ENCODE measurements at regions not wholly inside any gene's neighbourhood (a gene's known extent, or its start where the extent isn't known, plus 50 kb on each side); places are given as distances from the start of the nearest gene placed in this dataset.
"Not testable (repeated sequence)": the region's sequence is repeated elsewhere in the genome, so short reads cannot be mapped to it uniquely, and the experiment has no call there.

DNA sequence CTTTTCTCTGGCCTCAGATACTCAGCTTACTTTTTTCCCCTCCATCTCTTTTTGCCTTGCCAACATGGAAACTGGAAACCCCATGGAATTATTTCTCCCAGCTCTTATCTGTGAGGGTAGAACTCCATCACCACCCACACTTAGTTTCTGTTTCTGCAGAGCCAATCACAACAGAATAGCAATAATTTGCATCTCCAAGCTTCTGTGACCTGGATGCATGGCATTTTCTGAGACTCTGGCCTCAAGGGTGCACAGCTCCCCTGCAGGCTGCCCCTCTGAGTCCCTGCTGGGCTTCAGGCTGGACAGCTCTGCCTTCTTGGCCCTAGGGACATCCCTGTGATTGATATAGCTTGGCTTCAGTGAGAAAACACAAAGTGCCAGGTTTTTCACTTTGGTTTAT lies 316.5 kb upstream of the FZD8 start:
- not testable (repeated sequence) for DNase-seq

GRCh38 chr10:35950701-35951100 lies 308.6 kb upstream of the FZD8 start:
- no peak for DNase-seq

DNA sequence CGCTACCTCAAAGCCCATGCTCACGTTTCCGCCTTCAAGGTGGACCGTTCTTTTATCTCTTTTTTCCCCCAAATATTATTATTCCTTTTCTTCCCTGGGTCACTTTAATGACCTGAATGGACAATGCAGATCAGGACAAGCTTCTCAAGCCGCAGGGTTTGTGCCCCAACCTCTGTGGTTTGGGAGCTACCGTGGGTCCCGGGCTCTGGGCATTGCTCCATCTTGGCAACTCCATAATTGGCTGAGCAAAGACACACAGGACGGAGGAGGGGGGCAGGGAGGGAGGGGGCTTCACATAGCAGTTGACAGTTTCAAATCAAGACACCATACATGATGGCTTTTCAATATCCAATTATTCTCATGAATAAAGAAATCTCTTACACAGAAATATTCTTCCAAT lies 308.1 kb upstream of the FZD8 start:
- DNase-seq = no peak

GRCh38 chr10:35949811-35950211 lies 307.7 kb upstream of the FZD8 start:
- DNase-seq = no peak

- DNase-seq = no peak
Measured at GRCh38 chr10:35946556-35946955, 304.5 kb upstream of the FZD8 start.

DNA sequence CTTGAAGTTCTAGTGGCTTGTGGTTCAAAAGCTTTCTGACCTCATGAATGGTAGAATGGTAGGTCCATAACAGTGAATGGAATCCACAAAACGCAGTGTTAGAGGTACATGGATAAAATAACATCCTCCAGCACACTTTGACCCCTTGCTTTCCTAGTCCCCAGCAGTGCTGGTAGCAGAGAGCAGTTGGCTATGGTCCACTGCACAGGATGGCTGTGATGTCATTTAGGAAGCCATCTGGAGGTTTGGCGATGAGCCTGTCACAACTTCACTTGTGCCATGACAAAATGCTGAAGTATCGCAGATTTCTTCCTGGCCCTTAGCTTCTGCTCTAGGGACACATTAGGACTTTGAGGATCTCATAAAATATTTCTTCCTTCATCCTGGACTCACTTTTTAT lies 300.0 kb upstream of the FZD8 start:
- peak; percentile 82 for DNase-seq

DNA sequence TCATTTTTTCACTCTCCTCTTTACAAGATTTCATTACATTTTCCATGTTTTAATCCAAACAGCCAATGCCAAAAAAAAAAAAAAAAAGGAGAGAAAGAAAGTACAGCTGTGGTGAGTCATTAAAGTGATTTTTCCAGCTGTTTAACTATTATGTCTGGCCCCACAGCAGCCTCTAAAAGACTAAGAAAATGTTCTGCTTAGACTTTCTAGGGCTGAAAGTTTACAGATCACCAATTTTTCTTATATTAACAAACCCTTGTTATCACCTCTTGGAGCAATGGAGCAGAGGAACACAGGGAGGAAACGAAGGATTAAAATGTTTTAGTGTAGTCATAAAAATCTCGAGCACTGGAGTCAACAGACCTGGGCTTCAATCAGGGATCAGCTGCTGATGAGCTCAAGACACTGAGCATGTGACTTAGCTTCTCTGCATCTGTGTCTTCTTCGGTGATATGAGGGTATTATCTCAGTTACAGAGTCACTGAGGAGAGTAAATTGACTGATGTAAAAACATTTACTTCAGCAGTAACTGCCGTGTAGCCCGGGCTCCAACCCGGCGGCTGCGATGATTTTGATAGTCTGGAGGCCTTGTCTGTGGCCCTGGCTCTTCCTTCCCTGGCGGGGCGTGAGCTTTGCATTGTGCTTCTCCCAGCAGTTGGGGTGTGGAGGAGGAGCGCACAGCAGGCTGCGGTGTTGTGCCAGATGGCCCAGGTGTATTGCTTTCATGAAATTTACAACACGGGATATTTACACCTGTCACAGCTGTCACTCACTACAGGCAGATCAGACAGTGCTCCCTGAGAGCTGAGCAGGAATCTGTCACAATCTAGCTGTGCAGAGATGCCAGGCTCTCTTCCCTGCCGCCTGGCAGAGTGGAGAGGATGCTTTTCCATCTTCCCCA lies 298.3 kb upstream of the FZD8 start:
- DNase-seq = peak; percentile 61

- DNase-seq = no peak
Measured at GRCh38 chr10:35938160-35938559, 296.1 kb upstream of the FZD8 start.

GRCh38 chr10:35937546-35937945 lies 295.4 kb upstream of the FZD8 start:
- DNase-seq = no peak

DNA sequence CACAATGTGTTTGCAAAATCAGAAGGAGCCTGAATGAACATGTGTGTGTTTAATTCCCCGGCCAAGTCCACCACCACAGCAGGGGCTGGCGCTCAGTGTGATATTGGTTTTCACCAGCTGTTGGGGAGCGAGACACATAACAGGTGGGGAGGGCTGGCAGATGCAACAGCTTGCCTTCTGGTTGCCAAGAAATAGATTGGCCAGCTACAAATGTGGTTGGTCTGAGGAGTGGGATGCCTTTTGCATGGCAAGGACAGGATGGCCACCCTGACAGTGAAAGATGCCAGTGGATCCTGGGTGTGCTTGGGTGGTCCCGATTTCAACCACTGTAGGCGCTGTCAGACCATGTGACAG lies 292.5 kb upstream of the FZD8 start:
- DNase-seq = peak; percentile 84

DNA sequence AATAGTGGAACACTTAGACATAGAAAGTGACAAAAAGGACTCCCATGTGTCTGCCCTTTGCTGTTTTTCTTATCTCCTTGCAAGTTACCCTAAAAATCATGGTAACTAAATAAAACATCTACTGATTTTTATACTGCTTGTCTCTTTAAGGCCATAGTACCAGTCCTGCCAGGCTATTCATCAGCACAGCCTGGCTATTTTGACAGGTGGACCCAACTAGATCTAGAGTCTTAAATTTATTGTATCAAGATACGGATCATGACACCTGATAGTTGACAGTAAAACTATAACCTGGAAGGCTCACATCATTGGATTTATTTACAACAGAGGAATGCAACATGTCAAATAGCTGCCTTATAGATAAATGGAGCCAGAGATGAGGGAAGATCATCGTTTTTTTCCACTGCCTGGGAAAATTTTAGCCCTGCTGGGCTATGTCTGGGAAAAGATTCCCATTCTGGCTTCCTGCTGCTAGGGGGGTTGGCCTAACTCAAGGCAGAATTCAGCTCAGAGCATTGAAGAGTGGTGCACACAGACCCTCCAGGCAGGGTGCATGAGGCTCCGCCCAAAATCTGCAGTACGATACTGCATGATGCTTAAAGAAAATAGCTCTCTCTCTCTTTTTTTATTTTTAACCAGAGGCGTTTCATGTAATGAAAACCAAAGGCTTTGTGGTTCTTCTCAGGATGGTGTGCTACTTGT lies 292.0 kb upstream of the FZD8 start:
- DNase-seq = peak; percentile 84

DNA sequence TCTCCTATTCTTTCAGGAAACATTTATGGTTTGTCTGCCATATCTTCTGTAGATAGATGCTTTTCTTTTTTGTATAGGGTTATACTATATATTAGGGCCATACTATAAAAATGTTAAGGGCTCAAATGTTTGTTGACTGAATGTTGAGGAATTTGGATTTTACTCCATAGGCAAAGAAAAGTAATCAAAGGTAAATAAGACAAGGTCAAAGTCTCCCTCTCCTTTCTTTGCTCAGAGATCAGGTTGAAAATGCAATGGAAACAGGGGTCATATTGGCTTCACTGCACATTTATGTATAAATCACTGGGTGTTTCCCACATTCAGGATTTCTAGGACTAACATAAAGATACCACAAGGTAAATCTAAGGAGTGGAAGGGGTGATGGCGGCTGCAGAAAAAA lies 291.4 kb upstream of the FZD8 start:
- no peak for DNase-seq

DNA sequence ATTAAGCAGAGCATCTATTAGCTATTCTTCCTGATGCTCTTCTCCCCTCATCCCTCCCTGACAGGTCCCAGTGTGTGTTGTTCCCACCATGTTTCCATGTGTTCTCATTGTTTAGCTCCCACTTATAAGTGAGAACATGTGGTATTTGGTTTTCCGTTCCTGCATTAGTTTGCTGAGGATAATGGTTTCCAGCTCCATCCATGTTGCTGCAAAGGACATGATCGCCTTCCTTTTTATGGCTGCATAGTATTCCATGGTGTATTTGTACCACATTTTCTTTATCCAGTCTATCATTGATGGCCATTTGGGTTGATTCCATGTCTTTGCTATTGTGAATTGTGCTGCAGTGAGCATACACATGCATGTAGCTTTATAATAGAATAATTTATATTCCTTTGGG lies 287.9 kb upstream of the FZD8 start:
- not testable (repeated sequence) for DNase-seq

DNA sequence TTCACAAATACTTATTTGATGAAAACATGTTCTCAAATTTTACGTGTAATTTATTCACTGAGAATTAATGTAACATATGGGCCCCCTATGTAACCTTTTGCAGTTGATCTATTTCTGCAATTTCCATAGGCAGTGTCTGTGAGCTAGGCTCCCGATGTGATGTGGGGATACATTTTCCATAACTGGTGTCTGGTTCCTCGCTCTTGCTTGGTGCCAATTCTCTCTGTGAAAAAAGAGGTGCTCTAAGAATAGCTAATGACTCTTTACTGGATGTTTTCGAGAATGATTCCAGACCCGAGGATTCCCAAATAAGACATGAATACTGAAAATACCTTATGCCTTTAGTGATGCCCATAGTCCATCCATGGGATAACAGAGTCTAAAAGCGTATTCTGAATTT lies 286.7 kb upstream of the FZD8 start:
- peak; percentile 19 for DNase-seq

DNA sequence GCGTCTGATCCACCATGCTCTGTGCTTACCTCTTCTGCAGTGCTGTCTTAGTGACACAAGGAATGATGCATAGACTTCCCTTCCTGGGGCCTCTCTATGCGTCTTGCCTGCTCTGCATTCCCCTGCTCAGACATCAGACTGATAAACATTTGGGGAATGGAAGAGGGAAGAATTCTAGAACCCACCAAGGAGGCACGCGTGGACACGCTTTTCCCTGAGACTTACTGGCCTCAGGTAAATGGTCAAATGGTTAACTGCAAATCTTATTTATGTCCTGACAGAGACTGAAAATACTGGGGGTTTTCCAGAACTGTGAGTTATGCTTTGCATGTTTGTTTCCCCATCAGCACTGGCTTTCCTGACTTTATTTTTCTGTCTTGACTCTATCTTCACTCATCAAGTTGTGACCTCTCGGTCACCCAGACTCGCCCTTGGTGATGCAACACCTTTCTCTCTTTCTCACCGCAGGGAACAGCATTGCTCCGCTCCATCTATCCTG lies 285.9 kb upstream of the FZD8 start:
- no peak for DNase-seq

GRCh38 chr10:35927341-35927740 lies 285.2 kb upstream of the FZD8 start:
- DNase-seq = no peak

DNA sequence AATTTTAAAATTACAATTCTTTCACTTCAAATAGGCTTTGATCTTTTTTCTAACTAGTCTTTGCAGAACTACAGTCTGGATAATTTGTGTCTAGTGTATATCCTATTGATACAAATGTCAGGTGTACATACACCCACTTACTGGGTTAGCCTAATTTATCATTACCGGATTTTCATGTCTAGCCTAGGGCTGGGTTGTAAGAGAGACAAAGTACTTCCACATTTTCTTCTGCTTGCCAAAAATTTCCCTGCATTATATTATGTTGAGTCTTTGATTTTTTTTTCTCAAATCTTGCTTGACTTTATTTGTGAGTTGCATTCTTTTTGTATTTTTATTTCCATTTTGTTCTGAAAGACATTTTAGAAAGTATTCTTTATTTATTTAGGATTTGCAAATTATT lies 284.8 kb upstream of the FZD8 start:
- no peak for DNase-seq

DNA sequence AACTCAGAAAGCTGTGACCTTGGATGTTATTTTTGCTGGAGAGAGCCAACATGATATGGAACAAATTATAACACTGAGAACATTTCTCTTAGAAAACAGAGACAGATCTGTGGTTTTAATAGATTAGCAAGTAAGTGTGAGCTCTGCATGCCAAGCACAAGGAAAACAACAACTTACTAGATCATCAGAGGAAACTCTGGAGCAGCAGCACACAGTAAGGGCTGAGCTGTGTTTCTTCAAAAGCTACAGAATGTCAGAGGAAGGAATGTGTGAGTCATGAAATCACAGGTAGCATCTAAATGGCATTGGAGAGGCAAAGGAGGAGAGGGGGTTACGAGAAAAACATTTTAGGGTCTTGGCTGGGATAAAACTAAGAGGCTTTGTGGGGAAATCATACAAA lies 283.4 kb upstream of the FZD8 start:
- no peak for DNase-seq

DNA sequence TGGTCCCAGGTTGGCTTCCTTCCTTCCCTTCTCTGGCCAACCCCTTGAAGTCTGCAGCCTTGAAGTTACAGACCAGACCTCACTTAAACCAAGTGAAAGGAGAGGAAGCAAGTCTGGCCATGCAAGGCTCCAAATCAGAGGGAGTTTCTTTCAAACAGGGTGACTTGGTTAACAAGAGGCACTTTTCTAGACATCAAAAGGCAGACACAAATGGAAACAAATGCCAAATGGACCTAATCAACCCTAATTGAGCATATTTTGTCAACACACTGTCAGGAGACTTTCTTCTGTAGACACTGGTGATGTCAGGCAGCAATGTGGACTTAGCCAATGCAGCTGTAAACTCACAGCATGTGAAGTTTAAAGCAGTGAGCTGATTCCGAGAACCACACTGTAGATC lies 282.7 kb upstream of the FZD8 start:
- no peak for DNase-seq

DNA sequence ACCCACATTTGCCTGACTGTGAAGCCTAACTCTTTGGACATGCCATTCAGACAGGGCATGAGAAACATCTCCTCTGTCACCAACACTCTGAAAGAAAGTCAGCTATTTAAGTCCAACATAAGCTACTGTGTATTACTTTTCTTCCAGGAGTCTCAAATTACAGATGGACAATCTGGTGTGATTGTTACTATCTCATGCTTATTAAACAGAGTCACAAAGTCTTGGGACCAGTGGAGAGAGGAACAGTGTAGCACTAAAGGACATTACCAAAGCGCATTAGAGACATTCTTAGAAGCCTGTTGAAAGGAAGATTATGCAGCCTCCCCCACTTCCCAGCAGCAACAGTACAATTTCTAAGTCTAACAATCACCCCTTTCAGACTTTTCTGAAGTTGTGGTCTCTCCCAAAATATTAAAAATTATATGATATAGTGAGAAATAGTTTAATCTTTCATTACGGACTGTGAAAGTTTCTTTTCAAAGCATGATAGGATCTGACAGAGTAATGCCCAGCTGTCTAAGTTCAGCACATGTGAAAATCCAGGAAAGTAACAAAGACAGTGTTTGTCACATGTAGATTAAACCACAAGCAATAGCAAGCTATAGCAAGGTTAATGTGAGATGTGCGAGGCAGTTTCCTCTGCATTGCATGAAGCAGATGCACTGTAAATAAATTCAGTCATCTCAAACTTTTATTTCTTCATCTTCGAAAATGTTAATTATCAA lies 280.9 kb upstream of the FZD8 start:
- DNase-seq = no peak

DNA sequence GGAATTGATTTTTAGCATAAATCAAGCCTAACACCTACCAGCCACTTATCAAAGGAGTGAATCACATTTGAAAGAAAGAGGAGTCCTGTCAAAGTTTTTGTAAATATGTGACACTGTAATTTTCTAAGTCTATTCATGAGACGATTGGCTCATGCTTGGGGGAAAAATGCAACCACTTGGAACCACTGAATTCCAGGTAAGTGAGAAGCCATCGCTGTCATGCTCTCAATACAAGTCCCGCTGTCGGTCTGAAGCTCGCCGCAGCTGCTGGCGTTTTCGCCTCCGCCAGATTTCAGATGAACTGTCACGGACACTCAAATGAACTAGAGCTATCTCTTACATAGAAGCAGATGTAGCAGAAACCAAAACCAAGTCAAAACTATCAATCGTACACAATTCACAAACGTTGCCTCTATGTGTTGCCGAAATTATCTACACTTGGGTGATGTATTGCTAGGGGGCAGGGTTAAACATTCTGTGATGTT lies 279.8 kb upstream of the FZD8 start:
- DNase-seq = no peak

DNA sequence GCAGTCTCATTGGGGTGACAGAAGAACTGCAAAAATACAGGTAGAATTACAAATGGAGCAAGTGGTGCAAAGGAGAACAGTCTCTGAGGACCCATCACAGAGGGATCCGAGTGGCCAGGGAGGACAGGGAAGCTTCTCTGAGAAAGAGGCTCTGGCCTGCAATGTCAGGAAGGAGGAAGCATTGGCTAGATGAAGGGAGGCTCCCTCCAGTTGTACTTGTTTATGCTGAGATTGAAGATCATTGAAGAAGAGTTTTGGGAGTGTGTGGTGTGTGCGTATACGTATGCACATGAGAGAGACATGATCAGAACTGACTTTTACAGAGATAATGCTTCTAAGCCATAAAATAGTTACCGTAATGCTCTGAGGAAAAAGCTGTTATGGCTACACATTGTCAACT lies 274.7 kb upstream of the FZD8 start:
- no peak for DNase-seq

DNA sequence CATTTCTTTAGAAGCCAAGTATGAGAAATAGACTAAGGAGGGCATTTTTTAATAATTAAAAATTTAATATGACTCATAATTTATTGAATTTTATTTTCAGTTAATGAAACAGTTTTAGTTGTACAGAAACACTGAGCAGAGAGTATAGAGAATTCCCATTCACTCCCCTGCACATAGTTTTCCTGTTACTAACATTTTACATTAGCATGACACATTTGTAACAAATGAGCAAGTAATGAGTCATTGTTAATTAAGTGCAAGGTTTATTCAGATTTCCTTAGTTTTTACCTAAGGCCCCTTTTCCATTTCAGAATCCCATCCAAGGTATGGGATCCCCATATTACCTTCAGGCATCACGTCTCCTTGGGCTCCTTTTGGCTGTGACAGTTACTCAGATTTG lies 271.5 kb upstream of the FZD8 start:
- DNase-seq = no peak
